Stimulated activated CD4-positive, alpha-beta T cell treated with anti-CD3 and anti-CD28 coated beads, Interleukin-12 subunit alpha, Interleukin-12 subunit beta, amount 100 ng/mL, for 24 hours (primary cell): ENCODE measurements at regions not wholly inside any gene's neighbourhood (a gene's known extent, or its start where the extent isn't known, plus 50 kb on each side); places are given as distances from the start of the nearest gene placed in this dataset.
"Not testable (repeated sequence)": the region's sequence is repeated elsewhere in the genome, so short reads cannot be mapped to it uniquely, and the experiment has no call there.

ENCODE experiments used
- DNase-seq, 2 experiments: peaks; one replicate each; pipeline ENCODE4 v3.0.0-alpha.2; 2020; ENCODE audit warnings: low read depth in 2 of 2

DNA sequence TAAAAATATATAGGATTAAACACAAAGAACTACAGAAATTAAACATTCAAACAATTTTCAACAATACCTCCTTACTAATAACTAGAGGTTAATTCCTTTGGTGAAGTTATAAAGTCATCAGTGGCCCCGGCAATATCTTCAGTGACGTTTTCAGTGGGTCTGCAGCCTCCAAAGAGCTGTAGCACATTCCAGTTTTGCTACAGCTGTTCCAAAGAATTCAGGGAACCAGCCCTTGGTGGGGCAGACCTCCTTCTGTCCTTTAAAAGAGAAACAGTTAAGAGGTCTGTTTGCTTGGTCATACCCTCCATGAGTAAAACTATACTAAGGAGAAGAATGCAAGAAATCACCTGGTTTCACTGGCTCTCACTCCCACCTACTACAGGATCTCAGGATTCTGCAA lies 99.2 kb upstream of the ZDHHC17 start:
- no peak for DNase-seq

DNA sequence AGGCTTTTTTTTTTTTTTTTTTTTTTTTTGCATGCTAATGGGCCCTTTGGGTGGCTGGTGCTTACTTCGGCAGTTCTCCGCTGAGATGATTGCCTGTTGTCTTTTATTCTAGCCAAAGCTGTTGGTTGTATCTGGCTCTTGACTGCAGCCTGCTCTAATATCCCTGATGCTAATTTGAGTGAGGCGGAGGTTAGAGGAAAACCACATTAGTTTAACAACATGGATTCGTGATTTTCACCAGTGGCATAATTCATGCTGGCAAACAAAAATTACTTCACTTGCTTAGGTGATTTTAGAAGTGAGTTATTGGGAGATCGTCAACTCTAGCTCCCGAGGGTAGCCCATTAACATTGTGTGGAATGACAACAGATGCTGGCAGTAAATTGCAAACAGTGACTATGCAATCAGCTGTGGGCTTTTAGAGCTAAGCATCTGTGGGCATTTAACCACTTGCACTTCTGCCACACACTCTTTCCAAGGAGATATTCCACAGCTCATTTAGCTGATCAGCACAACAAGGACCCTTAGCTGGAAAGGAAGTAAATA lies 97.6 kb upstream of the ZDHHC17 start:
- no peak for DNase-seq

DNA sequence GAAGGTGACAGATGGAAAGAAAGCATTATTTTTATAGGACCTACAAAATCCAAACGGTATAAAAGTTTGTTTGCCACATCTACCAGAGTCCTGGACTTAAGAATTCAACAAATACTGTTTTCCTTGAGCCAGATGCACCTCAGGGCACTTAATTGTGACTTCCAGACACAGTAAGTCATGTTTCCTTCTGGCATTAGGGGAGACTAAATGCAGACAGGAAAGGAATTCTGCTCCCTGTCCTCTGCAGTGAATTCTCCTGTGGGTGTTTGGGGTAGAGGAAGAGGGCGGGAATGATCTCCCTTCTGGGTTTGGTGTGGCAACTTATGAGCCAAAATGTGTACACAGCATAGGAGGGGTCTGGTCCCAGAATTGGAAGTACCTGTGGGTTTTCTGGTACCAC lies 93.9 kb upstream of the ZDHHC17 start:
- DNase-seq, result no peak

DNA sequence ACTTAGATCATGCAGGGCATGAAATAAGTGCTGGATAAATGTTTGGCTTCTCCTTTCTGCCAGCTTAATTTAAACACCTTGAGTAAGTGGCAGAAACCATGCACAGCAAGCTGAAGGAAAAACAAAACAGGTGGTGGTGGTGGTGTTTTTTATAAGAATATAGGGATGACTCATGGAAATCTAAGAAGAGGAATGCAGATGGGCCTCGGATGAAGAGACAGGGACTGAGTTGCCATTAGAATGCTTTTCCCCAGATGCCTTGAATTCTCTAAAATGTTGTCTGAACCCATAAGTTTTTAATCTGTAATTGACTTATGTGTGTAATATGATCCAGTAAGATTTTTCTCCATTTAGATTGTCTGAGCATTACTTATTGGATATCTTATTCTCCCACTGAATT lies 93.1 kb upstream of the ZDHHC17 start:
- DNase-seq, result no peak

DNA sequence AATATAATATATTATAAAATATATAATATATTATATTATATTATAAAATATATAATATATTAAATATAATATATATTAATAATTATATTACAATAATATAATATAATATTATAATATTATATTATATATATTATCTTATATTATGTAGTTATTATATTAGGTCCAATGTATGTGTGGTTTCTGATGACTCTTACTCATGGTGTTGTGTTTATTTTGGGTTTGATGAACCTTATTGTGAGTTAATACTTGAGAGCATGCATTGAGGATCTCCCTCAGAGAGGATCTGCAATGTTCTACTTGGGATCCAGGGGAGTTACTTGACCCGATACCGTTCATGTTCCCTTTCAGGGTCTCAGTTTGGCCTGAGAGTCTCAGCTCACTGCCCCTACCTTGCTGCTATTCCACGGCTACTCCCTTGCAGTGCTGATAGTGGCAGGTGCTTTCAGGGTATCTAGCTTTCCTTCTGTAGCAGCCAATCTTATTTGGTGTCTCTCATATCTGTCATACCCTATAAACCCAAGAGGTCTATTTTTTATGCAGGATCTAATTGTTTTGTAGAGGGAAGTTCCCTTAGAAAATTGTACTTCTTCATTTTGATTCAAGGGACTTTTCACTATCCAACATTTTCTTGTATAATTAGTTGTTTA lies 89.1 kb upstream of the ZDHHC17 start:
- DNase-seq, result no peak

DNA sequence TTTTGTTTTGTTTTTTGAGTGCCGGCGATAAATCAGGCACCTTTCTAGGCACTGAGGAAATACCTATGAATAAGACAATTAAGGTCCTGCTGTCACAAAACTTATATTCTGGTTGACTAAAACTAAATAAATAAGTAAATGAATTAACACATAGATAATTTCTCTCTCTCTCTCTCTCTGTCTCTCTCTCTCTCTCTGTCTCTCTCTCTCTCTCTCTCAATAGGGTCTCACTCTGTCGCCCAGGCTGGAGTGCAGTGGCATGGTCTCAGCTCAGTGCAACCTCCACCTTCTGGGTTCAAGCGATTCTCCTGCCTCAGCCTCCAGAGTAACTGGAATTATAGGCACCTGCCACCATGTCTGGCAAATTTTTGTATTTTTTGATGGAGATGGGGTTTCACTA lies 87.7 kb upstream of the ZDHHC17 start:
- not testable (repeated sequence) for DNase-seq

DNA sequence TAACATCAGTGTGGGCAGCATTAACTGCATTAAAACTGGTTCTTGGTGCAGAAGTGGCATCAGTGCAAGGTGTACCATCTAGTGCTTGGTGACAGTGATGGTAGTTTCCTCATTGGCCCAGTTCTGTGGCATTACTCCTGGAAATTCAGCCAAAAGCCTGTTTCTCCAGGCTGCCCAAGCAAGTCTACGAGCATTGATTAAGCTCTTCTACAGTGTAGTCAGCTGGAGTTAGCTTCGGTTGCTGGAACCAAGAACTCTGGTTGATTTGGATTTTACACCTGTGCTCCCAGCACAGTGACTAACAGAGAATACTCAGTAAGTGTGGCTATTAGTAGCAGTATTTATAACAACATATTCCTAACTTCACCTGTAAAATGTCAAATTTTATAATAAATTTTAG lies 84.9 kb upstream of the ZDHHC17 start:
- no peak for DNase-seq

DNA sequence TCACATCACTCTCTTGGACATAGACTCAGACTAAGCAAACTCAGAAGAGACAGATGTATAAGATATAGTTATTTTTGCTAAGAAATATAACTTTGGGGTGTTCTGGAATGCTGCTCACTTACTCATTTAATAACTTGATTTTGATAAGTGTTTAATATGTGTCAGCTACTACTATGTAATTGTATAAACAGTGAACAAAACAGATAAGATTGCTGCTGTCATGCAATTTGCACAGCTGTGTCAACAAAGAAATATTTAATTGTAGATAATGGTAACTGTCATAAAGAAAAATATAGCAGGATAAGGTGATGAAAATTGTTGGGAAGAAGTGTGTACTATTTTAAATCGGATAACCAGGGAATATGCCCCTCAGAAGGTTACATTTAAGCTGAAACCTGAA lies 84.1 kb upstream of the ZDHHC17 start:
- DNase-seq, result no peak

DNA sequence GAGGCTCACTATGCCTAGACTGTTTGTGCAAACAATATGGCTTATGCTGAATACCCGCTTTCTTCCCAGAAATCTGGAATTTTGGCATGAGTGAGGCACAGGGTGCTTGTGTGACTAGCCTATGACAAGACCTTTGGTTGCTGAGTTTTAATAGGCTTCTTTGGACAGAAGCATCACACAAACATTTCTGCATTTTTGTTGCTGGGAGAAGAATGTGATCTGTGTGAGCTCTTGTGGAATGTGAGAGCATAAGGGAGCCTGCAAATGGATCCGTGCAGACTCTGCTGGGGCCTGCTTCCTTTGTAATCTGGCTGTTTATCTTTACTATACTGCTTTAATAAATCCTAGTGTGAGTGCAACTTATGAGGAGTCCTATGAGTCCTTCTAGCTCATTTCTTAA lies 83.0 kb upstream of the ZDHHC17 start:
- DNase-seq, result no peak

DNA sequence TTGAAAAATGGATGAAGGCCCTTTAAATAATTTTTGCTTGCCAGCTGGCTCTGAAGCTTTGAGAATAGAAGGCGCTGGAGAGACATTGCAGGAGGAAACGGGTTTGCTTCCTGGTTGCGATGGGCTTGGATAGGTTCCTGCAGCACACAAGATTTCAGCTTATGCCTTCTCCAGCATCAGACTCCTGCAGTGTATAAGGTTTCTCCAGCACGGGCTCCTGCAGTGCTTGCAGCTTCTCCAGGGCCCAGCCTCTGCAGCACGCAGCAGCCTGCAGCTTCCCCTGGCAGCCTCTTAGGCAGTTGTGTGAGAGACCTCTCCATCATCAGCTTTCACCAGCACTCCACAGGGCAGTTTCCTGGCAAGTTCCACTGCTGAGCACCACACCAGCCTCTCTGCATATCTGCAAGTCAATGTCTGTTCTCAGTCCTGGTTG lies 78.7 kb upstream of the ZDHHC17 start:
- no peak for DNase-seq

DNA sequence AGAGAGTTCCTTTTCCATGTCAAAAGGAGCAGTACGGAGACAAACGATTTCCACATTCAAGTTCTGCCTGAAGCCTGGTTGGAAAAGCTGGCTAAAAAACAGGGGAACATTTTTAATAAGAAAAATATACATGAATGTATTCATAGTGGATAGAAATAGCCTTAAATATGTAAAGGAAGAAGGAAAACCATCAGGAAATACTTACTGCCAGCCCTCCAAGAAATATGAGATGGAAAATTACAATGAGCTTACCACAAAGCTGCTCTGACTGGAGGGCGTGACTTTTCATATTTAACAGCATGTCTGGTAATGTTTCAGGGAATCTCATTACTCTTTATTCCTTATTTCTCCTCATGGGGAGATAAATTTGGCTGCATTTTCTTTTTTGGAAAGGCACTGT lies 75.9 kb upstream of the ZDHHC17 start:
- no peak for DNase-seq

DNA sequence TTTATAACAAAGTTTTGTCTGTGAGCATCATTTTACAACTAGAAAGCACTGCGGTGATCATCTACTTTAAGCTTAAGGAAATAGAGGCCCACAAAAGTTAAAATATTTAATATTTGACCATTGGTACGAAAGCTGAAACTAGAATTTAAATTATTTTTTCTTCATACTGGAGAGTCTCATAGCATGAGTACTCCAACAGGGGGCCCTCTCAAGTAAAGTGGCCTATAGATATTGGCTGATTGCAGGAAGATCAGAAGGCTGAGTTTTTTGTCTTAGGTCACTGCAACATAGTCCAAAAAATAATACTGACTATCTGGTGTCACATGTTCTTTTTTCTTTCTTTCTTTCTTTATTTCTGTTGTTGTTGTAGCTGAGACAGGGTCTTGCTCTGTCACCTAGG lies 75.3 kb upstream of the ZDHHC17 start:
- no peak for DNase-seq

DNA sequence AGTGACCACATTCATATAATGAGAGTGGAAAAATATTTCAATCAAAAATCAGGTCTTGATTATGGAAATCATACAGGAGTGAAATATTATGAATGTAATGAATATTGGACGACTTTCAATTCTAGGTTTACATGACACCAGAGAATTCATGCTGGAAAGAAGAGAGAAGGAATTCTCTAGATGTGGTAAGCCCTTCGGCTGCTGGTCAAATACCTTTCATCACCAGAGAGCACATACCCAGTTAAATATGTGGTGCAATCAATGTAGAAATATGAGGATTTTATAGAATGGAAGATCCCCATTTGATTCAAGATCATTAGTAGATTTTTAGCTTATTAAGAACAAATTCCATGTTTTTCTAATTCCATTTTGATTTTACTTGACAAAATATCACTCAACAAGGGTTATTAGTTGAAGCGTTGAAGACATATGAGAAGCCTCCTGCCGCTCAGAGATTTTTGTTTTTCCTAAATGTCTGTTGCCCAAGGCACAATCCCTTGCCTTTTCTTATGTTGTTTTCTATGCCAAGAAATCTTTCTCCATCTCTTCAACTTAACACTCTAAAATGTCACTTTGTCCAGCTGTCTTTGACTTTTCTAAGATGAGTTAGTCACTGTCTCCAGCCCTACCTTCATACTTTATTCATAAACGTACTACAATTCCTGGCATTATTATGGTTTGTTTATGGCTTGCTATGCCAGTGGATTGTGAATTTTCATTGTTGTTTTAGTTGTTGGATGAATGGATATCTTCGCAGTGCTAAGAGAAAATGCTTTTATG lies 72.8 kb upstream of the ZDHHC17 start:
- no peak for DNase-seq

DNA sequence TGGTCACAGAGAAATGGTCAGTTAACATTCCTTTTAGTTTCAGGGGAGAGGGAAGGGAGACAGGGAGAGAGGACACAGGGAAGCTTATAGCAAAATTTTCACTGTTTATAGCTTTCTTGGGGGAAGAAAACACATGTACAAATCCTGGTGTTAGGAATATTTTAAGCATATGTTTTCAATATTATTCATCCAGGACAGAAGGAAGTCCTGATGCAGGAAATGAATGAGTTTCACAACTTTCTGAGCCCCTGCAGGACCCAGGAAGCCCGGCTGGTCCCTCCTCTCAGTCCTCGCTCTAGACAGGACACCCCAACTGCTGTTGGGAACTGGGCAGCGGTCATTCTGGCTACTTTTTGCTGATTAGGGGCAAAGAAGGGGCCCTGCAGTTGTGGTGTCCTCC lies 71.1 kb upstream of the ZDHHC17 start:
- DNase-seq, result no peak

DNA sequence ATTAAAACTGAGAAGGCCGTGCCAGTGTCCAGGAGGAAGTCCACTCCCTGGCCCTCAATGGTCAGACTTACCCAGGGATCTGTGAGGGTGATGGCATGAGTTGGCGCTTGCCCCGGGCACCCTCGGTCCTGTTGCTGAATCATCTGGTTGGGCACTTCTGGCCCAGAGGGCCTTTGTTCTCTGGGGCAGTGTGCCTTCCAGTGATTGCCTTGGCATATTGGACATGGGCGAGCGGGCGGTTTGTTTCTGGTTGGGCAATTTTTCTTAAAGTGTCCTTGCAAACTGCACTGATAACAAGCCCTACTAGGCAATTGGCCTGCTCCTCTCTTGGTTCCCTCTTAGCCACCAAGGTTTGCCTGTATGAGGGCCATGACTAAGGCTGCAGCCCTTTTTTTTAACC lies 69.5 kb upstream of the ZDHHC17 start:
- DNase-seq, result no peak

DNA sequence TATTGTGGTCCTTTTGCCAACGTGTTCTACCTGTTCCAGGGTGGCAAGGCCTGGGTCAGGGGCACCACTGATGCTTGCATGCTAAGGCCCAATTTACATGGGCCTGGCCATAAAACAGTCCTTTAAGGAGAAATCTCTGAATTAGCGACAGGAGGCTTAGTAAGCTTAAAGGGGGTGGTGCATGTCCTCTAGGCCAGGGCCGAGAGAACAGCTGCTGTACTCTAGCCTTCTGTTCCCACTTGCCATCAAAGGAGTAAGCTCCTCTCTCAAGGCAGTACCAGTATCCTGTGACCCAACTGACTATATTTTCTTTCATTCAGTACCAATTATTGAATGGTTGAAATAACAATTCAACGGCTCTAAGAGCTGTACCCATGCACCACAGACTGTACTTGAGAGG lies 67.7 kb upstream of the ZDHHC17 start:
- no peak for DNase-seq

DNA sequence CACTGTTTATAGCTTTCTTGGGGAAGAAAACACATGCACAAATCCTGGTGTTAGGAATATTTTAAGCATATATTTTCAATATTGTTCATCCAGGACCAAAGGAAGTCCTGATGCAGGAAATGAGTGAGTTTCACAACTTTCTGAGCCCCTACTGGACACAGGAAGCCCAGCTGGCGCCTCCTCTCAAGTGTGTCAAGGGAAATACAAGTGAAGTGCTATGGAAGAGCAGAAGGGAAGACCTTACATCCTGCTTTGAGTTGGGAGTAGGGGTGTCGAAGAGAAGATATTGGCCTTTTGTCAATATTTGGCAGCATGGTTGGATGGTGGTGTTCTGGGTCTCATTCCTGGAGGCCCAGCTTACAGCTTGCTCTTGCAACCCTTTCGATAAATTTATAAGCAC lies 66.1 kb upstream of the ZDHHC17 start:
- DNase-seq, result no peak

DNA sequence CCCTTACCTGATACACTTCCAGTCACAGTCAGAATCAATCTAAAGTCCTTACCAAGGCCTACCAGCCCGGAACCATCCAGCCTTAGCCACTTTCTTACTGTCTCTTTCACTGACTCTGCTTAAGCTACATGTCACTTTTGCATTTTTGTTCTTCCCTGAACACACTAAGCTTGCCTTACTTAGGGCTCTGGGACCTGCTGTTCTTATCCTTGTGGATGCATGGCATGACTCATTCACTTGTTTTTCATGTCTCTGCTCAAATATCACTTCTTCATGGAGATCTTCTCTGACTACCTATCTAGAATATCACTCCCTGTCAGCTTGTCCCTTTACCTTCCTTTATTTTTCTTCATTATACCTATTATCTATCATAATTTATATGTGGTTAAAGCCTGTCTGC lies 65.6 kb upstream of the ZDHHC17 start:
- DNase-seq, result no peak

DNA sequence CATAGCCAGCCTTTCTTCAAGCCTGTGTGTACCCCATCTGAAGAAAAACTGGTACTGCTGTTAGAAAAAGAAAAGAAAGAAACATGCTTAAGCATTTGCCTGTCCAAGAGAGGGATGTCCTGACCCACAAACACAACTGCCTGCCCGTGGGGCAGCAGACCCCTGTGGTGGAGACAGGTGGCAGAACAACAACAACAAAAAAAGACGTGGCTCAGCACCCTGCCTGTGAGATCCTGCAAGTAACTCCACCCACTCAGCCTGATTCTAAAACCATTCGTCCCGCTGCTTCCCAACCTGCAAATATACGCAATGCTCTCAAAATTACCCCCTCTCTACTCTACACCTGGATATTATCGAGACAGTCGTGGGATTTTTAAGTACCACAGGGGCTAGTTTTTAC lies 64.9 kb upstream of the ZDHHC17 start:
- DNase-seq, result no peak

DNA sequence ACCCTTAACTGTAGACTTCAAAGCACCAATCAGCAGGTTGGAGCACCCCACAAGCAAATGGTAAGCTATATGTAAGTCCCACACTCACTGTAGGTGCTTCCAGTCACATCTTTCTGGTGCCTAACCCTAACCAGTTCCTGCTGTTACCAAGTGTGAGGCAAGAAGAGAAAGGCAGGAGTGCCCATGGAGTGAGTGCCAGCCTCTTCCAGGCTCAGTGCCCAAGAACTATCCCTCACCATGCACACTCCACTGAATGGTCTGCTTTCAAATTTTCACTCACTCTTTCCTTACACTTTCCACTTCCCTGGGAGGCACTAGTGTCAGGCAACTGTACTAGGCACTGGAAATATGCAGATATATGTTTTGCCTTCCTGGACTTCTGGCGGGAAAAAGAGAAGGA lies 62.2 kb upstream of the ZDHHC17 start:
- no peak for DNase-seq

DNA sequence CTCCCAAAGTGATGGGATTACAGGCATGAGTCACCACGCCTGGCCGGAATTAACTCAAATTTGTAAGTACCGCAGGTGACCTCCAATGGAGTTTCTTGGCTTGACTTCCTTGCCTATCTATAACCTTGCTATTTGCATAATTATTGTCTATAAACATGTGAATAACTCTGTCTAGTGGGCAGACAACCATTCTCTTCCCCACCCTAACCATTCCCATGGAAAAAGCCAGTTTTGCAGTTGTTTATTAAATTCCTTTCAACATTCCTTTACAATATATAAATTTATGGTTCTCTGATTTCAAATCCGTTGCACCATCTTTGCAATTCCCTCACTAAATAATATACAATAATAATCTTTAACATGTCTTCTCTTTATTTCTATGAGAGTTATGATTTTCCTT lies 61.0 kb upstream of the ZDHHC17 start:
- no peak for DNase-seq

DNA sequence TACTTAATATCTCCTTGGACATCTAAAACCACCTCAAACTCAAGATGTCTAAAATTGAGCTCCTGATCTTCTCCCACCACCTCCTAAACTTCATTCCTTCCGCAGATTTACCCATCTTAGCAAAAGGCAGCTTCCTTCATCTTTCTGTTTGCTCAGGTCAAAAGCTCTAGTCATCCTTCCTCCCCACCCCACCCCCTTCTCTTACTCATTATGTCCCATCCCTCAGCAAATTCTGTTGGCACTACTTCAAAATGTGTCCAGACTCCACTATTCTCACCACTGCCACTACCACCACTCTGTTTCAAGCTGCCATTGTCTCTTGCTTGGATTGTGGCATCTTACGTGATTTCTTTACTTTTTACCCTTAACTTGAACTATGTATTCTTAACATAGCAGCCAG lies 59.2 kb upstream of the ZDHHC17 start:
- DNase-seq, result no peak

DNA sequence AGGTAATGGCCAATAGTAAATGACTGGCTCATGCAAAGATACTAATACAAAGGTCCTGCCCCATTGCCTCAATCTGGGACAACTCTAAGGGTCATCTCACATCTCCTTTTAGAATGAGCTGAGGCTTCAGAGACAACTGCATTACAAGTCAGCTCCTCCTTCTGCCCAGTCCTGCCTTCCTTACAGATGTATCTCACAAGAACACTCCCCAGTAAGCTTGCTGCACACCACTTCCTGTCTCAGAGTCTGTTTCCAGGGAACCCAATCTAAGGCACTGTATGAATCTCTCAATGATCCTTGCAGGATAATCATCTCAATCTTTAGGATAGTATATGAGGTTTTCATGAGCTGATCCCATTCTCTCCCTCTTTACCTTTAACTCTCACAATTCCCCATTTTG lies 57.8 kb upstream of the ZDHHC17 start:
- DNase-seq, result no peak

DNA sequence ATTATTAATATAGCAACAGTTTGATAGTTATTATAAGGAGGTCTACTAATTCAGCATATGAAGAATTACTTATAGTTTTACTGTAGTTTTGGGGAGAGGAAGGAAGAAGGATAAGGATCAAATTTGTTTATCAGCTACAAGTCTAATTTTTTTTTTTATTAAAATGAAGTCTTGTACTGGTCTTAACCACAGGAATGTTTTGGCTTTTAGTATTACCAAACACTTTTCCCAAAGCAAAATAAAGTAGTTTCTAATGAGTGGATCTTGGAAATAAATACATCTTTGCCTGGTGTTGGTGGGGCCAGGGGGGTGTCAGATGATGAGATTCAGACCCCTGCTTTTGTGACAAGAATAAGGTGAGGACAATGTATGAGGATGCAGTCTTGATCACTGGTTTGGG lies 57.2 kb upstream of the ZDHHC17 start:
- DNase-seq, result no peak
